GM23248 (cell line): ENCODE measurements at regions not wholly inside any gene's neighbourhood (a gene's known extent, or its start where the extent isn't known, plus 50 kb on each side); places are given as distances from the start of the nearest gene placed in this dataset.

Experiments used
- EZH2 ChIP-seq: fragments of 200-600 bp; sonication (generic); IDR thresholded peaks from 2 replicates; pipeline ENCODE4 v1.6.1; 2018; ENCODE audit warnings: antibody characterized with exemption, mild to moderate bottlenecking; ENCODE audit not compliant: insufficient read depth, poor library complexity, severe bottlenecking
- EZH2phosphoT487 ChIP-seq: fragments of 200-600 bp; sonication (generic); IDR thresholded peaks from 2 replicates; pipeline ENCODE4 v1.6.1; 2018; ENCODE audit warnings: antibody characterized with exemption, moderate library complexity, mild to moderate bottlenecking, low read depth; ENCODE audit not compliant: insufficient read depth

GRCh38 chr16:55123652-55124051, 193.0 kb downstream of the IRX5 start:
- TF ChIP-seq EZH2phosphoT487 (no peak), EZH2 (no peak)
